ENCODE measurements at regions not wholly inside any gene's neighbourhood (a gene's known extent, or its start where the extent isn't known, plus 50 kb on each side); places are given as distances from the start of the nearest gene placed in this dataset.

- H3K27ac ChIP-seq (ENCODE audit: low read length) = no peak overlapping the region
- no peaks in the 10 kb centered on the region for H3K4me1 ChIP-seq (ENCODE audit: low read length)
- H3K36me3 ChIP-seq (replicated peaks; ENCODE audit: low read depth, low read length) = no peaks in the 10 kb centered on the region
- no peak overlapping the region for H3K4me2 ChIP-seq (ENCODE audit: low read length)
- no peaks in the 10 kb centered on the region for H3K79me2 ChIP-seq (ENCODE audit: low read length)
- H3K27me3 ChIP-seq (ENCODE audit: low read depth, low read length) = no peaks in the 10 kb centered on the region
- no peak overlapping the region for H2AFZ ChIP-seq (ENCODE audit: low read depth, low read length)
- TF ChIP-seq EZH2phosphoT487 (IDR thresholded peaks at IDR 0.05; ENCODE audit: low read depth) = no peak
- TF ChIP-seq CTCF (IDR thresholded peaks at IDR 0.05; ENCODE audit: low read depth, low read length) = no peak
- no peak overlapping the region for H3K4me3 ChIP-seq (ENCODE audit: low read length)
- no peak overlapping the region for H3K9ac ChIP-seq (ENCODE audit: low read length)
- H3K9me3 ChIP-seq (ENCODE audit: insufficient read depth, low read length) = no peaks in the 10 kb centered on the region
- H4K20me1 ChIP-seq (ENCODE audit: insufficient read depth, low read length) = no peaks in the 10 kb centered on the region
Measured at GRCh38 chr10:21172930-21173801, 276.1 kb upstream of the NEBL start.

GRCh38 chr10:21172542-21172929, 275.4 kb upstream of the NEBL start:
- Histone ChIP-seq H3K36me3 (replicated peaks; ENCODE audit: low read depth, low read length) (no peaks in the 10 kb centered on the region), H3K9ac (ENCODE audit: low read length) (no peak overlapping the region), H3K27me3 (ENCODE audit: low read depth, low read length) (no peaks in the 10 kb centered on the region), H3K4me2 (ENCODE audit: low read length) (no peak overlapping the region), H3K27ac (ENCODE audit: low read length) (no peak overlapping the region), H2AFZ (ENCODE audit: low read depth, low read length) (no peak overlapping the region), H3K79me2 (ENCODE audit: low read length) (no peaks in the 10 kb centered on the region), H3K4me1 (ENCODE audit: low read length) (no peaks in the 10 kb centered on the region), H3K4me3 (ENCODE audit: low read length) (no peak overlapping the region), H3K9me3 (ENCODE audit: insufficient read depth, low read length) (no peaks in the 10 kb centered on the region), H4K20me1 (ENCODE audit: insufficient read depth, low read length) (no peaks in the 10 kb centered on the region)
- TF ChIP-seq CTCF (IDR thresholded peaks at IDR 0.05; ENCODE audit: low read depth, low read length) = no peak
- TF ChIP-seq EZH2phosphoT487 (IDR thresholded peaks at IDR 0.05; ENCODE audit: low read depth) = no peak

- no peak overlapping the region for H3K9ac ChIP-seq (ENCODE audit: low read length)
- no peak overlapping the region for H3K4me2 ChIP-seq (ENCODE audit: low read length)
- H4K20me1 ChIP-seq (ENCODE audit: insufficient read depth, low read length) = no peaks in the 10 kb centered on the region
- no peak overlapping the region for H3K27ac ChIP-seq (ENCODE audit: low read length)
- no peaks in the 10 kb centered on the region for H3K27me3 ChIP-seq (ENCODE audit: low read depth, low read length)
- H2AFZ ChIP-seq (ENCODE audit: low read depth, low read length) = no peak overlapping the region
- no peak for TF ChIP-seq EZH2phosphoT487 (IDR thresholded peaks at IDR 0.05; ENCODE audit: low read depth)
- TF ChIP-seq CTCF (IDR thresholded peaks at IDR 0.05; ENCODE audit: low read depth, low read length) = no peak
- no peaks in the 10 kb centered on the region for H3K79me2 ChIP-seq (ENCODE audit: low read length)
- H3K36me3 ChIP-seq (replicated peaks; ENCODE audit: low read depth, low read length) = no peaks in the 10 kb centered on the region
- no peaks in the 10 kb centered on the region for H3K9me3 ChIP-seq (ENCODE audit: insufficient read depth, low read length)
- no peaks in the 10 kb centered on the region for H3K4me1 ChIP-seq (ENCODE audit: low read length)
- H3K4me3 ChIP-seq (ENCODE audit: low read length) = no peak overlapping the region
Measured at GRCh38 chr10:21171936-21172541, 274.9 kb upstream of the NEBL start.

- no peaks in the 10 kb centered on the region for H3K4me1 ChIP-seq (ENCODE audit: low read length)
- no peak overlapping the region for H3K4me2 ChIP-seq (ENCODE audit: low read length)
- no peak overlapping the region for H3K4me3 ChIP-seq (ENCODE audit: low read length)
- H4K20me1 ChIP-seq (ENCODE audit: insufficient read depth, low read length) = no peaks in the 10 kb centered on the region
- H3K36me3 ChIP-seq (replicated peaks; ENCODE audit: low read depth, low read length) = no peaks in the 10 kb centered on the region
- TF ChIP-seq CTCF (IDR thresholded peaks at IDR 0.05; ENCODE audit: low read depth, low read length) (no peak), EZH2phosphoT487 (IDR thresholded peaks at IDR 0.05; ENCODE audit: low read depth) (no peak)
- H2AFZ ChIP-seq (ENCODE audit: low read depth, low read length) = no peak overlapping the region
- H3K9me3 ChIP-seq (ENCODE audit: insufficient read depth, low read length) = no peaks in the 10 kb centered on the region
- H3K27ac ChIP-seq (ENCODE audit: low read length) = no peak overlapping the region
- H3K27me3 ChIP-seq (ENCODE audit: low read depth, low read length) = no peaks in the 10 kb centered on the region
- no peaks in the 10 kb centered on the region for H3K79me2 ChIP-seq (ENCODE audit: low read length)
- no peak overlapping the region for H3K9ac ChIP-seq (ENCODE audit: low read length)
Measured at GRCh38 chr10:21171197-21171935, 274.3 kb upstream of the NEBL start.

Measured in OCI-LY3 (cell line).